ENCODE measurements at regions not wholly inside any gene's neighbourhood (a gene's known extent, or its start where the extent isn't known, plus 50 kb on each side); places are given as distances from the start of the nearest gene placed in this dataset.
"Not testable (repeated sequence)": the region's sequence is repeated elsewhere in the genome, so short reads cannot be mapped to it uniquely, and the experiment has no call there.

DNA sequence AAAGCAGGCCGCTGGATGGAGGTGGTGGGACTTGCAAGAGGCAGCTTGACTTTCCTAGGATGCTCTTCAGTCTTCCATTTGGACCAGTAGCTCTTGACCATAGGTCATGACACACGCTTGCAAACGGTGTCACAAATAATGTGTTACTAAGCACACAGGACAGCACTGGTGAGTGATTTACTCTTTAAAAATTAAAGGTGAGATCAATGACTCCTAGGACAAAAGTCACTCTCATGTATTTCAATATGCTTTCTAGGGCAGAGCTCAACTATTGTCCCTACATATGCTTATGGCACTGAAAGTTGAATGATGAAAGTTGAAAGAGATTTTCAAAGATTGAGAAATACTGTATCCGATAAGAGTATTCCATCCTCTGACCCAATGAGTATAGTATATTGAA, 496.7 kb downstream of the EBF1 start:
- DNase-seq: no peak

DNA sequence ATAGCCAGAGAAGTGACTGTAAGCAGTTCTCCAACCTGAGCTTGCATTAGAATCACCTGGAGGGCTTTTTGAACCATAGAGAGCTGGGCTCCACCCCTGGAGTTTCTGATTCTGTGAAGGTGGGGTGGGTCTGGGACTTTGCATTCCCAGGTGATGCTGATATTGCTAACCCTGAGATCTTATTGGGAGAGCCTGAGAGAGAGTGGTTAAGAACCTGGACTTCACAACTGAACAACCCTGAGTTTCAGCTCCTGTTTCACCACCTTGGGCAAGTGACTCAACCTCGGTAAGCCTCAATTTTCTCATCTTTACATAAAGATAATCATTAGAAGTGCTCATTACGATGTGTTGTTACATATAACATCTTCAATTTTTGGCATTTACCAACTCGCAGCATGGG, 498.6 kb downstream of the EBF1 start:
- no peak for DNase-seq

DNA sequence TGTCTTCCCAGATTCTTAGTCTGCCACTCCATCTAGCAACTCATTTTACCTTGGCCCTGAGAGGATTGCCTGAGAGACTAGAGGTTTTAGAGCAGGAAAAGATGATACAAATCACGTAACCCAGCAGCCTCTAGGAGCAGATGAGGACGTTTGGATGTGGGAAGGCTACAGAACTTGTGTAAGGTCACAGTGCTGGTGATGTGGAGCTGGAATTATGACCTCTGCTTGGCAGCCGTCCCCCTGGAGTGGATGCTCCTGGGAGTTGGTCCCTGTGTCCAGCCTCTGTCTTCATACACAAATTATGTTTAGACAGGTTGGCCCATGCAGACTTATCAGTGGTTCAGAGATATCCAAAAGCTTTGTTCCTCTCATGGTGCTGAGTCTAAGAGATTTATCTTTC, 499.0 kb downstream of the EBF1 start:
- DNase-seq: no peak

DNA sequence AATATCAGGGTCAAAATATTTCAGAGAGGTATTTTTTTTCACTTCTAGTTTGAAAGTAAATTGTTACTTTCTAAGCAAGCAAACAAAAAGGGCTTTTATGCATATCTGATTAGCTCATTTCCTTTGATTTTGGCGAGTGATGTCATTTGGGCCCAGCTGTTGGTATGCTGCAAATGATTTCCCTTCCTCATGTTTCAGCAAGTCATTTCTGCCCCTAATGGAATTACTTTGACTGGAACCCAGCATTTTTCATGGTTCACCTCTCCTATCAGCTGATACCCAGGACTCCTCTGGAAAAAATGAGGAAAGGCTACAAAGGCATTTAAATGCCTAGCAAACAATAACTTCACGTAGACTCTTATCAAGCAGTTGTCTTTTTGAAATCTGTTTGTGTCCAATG, 500.6 kb downstream of the EBF1 start:
- no peak for DNase-seq

DNA sequence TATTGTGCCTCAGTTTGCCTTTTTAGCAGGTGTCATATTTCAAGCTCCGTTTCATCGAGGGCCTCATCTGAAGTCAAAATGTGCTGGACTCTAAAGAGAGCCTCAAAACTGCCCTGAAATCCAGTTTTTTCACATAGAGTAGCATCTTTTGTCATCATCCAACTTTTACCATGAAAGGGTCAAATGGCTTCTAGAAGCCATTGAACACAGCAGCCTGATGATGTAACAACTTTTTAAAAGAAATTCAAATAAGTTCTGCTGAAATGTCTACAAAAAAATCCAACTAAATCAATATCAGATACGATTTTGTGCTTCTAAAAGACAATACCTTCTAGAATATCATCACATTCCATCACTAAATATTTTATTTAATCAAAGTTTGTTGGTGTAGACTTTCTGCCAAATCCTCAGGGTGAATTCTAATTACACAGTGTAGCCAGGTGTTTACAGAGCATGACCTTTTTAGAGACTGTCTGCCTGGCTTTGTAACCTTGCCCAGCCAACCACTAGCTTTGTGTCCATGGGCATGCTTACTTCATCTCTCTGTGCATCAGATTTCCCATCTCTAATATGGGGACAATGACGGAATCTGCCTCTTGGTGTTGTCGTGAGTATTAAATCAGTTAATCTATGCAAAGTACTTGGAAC, 505.0 kb downstream of the EBF1 start:
- no peak for DNase-seq

DNA sequence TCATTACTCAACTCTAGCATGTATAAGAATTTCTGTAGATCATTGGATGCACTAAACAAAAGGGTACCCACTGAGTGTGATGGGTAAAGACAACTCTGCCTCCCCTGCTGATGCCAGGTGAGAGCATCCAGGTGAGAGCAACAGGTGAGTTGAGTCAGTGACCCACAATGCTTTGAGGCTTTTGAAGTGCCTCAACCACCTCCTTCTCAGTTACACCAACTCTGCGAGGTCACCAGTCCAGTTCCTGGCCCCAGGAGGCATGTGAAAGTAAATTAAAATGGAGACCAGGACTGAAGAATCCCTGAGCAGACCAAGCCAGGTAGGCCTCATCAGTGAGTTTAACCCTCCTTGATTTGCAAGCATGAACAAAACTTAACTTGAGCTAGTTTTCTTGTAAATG, 505.8 kb downstream of the EBF1 start:
- no peak for DNase-seq

DNA sequence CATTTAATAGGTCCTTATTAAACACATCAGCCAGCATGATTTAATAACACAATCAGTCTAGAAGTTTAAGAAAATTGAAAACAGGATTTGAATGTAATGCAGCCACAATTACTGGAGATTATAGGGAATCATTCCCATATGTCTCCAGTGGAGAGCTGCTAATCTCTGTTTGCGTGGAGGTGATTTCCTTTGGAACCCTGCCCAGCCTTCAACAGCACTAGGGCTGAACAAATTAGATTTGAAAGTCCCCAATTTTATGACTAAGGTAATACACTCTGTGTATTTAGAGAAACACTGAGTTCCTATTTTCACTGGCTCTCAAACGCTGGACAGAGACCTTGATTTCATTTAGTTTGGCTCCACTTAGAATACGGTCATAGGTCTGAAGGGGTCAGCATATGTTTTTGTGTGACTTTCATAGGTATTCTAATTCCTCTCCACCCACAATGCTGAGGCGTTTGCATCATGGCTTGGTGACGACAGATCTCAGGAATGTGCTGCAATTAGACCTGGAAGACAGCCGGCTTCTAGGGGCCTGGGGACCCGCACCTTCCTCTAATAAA, 508.3 kb downstream of the EBF1 start:
- DNase-seq: no peak

DNA sequence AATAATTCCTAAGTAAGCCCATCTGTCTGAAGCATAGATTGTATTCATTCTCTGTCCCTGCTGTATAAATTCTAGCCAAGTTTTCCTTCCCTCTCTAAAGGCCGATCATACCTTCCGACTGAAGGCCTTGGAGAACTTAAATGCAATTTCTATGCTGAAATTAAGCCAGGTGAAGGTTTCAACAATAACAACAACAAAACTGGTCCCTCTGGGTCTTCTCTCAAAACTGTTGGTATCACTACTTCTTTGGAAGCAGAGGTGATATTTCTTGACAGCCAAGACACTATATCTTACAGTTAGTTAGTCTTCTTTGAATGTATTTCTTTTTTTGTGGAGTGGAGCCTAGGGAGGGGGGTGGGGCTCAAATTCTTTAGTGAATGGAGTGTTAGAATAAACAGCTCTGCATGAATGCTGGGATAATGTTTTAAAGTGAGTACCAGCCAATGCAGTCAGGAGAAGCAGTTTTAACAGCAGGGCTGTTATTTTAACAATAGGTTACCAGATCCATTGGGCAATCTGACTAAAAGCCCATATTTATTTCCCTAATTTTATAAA, 508.9 kb downstream of the EBF1 start:
- DNase-seq: no peak

DNA sequence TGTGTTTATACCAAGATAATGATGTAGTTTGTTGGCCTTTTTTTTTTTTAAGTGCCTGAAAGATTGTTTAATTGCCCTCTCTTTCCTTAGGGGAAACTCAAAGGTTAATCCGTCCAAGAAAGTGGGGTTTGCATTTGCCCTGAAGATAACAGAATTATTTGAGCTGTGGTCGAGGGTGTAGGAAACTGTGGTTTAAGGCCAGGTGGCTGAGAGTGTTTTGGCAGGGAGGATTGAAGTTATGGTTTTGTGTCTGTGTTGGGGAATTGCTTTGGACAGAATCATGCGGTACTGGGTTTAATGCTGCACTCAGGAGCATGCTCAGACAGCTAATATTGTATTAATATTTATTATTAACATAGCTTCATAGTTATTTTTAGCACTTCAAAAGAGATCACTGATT, 509.8 kb downstream of the EBF1 start:
- no peak for DNase-seq

DNA sequence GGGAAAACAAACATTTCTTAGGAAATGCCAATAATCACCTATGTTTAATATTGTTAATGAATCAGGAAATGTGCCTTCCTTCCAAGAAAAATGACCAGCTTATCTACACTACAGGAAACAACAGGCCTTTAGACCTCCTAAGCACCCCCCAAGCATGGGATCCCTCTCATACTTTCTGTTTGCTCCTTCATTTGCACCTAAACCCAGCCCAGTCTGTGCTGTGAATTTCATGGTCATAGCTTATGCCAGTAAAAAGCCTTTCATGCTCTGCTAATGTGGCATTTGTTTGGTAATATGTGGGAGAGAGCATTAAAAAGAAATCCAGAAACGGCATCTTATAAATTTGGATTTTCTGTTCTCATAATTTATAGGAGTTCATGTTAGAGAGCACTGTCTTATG, 511.1 kb downstream of the EBF1 start:
- no peak for DNase-seq

DNA sequence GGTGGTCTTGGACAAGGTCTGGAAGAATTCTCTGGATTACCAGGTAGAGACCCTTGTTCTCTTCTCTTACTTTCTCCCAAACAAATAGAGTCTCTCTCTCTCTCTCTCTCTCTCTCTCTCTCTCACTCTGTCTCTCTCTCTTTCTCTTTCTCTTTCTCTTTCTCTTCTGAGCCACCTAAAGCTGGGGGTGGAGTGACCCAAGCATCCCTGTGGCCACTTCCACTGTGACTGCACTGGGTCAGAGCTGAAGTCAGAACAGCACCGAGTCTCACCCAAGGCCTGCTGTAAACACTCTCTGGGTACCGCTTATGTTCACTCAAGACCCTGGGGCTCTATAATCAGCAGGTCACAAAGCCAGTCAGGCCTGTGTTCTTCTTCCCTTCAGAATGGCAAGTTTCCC, 513.7 kb downstream of the EBF1 start:
- DNase-seq: no peak

DNA sequence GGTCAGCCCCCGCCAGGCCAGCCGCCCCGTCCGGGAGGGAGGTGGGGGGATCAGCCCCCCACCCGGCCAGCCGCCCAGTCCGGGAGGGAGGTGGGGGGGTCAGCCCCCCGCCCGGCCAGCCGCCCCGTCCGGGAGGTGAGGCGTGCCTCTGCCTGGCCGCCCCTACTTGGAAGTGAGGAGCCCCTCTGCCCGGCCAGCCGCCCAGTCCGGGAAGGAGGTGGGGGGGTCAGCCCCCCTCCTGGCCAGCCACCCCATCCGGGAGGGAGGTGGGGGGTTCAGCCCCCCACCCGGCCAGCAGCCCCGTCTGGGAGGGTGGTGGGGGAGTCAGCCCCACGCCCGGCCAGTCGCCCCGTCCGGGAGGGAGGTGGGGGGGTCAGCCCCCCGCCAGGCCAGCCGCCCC, 517.0 kb downstream of the EBF1 start:
- DNase-seq: not testable (repeated sequence)

DNA sequence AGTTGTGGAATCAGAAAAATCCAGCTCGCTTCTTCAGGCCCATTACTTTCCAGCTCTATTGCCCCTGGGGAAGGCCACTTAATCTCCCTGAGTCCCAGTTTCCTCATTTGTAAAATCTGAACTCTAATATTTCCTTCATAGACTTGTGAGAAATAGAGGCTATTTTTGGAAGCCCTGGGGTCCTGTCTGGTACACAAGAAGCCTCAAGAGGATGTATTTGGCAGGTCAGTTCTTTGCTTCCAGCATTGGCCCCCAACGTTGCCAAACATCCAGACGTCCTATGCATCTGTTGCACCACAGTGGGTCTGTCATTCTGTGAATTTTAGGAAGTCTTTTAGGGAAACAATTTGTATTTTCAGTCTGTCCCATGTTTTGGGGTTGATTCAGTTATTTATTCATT, 525.9 kb downstream of the EBF1 start:
- DNase-seq: no peak

DNA sequence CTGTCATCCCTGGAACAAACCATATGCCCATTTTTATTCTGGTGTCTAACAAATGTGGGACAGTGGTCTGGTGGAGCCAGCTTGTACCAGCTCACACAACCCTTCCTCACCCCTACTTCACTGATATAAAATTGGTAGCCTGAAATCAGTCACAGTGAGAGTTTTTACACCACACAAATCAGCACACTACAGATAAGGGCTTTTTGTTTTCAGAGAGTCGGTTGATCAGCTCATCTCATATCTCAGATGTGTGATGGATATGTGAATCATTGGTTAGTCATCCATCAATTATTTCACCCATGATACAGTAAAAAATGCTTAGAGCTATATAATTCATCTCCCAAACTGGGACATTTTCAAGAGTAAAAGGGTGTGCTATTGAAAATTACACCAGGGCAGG, 529.2 kb downstream of the EBF1 start:
- no peak for DNase-seq

DNA sequence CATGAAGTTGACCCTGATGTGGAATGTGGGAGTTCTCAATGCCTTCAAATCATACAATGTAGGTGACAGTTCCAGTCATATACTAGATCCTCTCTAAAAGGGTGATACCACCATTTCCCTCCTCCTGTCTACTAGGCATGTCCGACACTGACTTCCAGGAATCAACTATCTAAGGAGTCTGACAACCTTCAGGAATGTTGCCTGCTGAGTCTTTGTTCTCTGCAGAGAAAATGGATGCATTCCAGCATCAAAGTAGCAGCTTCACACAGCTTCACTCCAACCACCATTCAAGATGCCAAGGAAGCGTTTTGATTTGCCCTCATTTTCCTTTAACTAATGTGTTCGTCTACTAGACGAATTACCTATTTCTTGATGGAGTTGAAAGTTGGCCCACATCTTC, 530.2 kb downstream of the EBF1 start:
- DNase-seq: no peak

DNA sequence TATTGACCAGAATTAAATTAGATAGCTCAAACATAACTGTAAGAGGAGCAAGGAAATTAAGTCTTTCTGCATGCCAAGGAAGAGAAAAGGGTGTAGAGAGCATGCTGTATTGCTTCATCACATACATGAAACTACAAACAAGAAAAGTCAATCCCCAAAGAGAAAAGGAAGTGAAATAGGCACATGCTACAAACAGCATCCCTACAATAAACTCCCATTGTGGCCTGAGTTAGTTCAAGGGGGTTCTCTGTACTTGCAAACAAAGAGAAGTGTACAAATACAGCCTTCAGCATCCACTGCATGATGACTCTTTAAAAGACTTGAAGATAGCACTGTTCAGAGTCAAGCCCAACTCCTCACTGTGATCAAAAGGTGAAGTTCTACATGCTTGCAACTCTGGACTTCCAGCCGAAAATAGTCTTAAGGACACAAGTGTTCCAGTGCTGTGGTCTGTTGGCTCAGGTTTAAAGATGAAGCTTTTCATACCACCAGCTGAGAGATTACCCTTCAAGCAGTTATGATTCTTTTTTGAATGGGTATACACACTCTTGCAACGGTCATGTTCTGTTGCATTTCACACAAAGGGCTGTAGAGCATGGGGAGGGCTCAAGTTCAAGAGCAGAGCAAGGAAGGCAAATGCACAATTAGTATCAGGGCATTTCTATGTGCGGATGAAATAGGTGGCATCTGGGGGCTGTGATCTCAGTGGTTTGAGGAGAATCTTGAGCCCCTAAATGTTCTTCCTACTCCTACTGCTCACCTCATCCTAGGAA, 534.5 kb downstream of the EBF1 start:
- DNase-seq: no peak

DNA sequence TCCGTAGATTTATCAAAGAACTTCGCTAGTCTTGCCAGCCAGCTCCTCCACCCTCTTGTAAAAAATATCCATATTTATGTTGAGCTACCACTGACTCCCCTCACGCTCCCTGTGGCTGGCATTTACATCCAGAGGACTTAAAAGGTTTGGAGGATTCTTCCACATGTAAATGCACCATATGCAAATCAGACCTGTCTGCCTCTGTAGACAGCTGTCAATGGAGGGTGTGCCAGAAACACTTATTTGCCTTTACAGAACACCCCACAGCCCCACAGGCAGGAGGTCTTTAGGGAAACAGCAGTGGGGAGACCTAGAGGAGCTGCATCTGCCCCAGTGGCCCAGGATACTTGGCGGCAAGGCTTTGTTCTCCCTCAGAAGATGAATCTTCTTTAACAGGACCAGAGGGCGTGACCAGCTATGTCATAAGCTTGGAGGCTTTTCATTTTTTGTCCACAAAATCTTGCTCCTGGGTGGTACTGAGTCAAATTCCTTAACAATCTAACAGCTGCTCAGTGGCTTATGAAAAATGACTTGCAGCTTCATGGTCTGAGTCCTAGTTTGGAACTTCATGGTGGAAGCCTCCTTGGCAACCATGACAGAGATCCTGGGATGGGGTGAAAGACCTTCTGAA, 535.8 kb downstream of the EBF1 start:
- no peak for DNase-seq

DNA sequence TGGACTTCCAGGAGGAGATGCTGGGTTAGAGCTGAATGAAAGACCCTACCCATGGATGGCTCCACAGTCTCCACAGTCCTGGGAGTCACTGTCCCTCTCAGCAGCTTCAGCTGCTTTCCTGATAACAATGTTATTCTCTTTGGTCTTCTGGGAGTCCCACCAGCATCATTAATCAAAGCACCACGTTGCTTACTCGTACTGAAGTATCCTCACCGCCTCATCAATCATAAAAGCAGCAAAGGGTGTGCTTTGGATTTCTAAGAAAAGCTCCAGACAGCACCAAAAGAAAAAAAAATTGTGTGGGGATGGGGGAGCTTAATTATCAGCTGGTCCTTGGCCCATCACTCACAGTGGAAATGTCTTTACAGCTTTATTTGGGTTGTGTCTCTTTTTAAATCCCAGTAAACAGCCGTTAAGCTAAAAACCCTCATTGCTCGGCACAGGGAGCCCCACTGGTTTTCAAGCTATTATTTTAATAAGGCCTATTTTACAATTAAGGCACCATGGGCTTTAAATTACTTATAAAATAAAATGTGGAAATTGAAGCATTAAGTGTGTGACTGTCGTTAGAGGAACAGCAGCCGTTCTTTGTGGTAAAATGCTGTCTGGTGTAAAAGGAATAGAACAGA, 538.0 kb downstream of the EBF1 start:
- DNase-seq: no peak

DNA sequence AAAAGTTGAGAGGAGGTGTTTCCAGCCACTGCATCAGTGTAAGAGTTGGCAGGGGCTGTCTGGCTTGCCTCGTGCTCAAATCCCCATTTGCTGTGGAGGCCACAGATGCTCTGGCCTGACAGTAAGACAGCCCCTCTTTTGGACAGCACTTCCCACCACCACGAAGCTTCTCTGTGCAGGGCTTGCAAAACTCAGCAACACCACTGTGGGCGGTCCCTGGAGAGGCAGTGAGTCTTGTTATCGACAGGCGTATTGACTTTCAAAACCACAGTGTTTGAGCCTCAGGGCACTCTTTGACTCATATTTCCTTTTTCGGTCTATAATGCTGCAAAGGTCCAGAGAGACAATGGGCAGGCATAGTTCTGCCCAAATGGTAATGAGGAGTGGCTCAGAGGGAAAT, 539.5 kb downstream of the EBF1 start:
- no peak for DNase-seq

DNA sequence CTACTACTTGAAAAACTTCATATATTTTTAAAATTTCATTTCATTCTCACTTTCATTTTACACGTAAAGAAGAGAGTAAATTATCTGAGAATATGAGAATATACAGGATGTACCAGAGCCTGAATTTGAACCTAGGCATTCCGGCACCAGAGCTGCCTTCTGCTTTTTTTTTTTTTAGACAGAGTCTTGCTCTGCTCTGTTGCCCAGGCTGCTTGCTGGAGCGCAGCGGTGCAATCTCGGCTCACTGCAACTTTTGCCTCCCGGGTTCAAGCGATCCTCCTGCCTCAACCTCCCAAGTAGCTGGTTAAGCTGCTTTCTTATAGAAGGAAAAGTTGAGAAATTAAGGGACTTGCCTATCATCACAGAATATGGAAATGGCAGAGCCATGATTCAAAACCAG, 540.1 kb downstream of the EBF1 start:
- no peak for DNase-seq

DNA sequence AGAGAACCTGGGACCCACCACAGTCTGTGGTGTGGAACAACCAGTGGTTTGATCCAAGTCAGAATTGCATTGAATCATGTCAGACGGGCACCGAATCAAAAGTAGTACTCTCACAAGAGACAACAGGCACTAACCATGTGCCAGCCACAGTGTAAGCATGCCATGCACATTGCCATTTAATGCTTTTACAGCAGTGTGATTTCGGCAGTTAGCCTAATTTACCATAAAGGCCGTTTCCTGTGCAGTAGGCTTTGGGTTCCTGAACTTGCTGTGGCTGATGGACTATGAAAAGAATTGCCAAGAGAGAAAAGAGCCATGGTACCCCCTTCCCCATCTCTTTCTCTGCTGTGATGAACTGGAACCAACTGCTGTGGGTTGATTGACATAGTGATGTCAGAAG, 540.6 kb downstream of the EBF1 start:
- no peak for DNase-seq

DNA sequence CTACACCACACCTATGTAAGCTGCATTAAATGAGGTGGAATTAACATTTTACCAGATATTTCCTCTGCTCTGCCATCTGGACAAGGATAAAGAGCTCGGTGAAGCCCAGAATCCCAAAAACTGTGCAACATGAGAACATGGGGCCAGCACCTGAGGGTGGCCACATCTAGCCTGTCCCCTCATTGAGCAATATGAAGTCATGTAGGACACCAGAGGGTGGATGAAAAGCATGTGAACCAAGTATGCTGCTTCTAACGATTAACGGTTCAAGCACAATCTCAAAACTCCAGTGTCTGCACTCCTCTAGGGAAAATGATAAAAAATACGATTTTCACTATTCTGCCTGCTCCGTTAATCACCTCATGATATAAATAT, 545.8 kb downstream of the EBF1 start:
- no peak for DNase-seq

DNA sequence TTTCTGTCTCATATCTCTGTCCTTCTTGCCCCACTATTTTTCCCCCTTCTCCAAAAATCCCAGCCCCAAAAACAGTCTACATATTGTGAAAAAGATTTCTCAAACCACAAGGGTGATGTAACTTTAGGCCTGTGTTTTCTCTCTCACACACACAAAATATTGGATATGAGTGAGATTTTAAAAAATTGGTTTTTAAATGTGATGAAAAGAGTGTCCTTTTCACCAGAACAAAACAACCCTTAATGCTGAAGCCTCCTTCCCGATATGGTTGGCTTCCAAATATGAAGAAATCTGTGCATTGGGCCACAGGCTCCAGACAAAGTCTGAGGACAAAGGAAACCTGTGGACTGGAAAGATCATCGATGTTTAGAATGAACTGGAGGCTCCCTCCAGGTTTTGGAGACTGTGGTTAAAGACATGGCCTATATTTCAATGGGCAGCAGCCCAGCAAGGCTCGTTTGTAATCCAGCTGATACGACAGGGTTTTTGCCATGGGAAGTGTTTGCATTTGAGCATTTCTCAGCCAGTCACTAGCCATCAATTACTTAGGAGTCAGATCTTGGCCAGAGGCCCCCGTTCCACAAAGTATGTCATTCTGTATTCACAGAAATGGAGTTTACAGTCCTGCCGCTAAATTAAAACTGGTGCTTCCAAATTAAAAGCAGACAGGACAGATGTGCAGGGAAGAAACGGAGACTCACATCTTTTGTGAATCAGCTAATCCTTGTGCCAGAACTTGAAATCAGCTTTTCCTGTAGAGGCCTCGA, 546.3 kb downstream of the EBF1 start:
- DNase-seq: no peak

Data from activated naive CD4-positive, alpha-beta T cell (primary cell).